ENCODE measurements at regions not wholly inside any gene's neighbourhood (a gene's known extent, or its start where the extent isn't known, plus 50 kb on each side); places are given as distances from the start of the nearest gene placed in this dataset.
A peak's percentile ranks its signal among the peaks of the same experiment; 100 is the strongest.

GRCh38 chr6:67030861-67031260, 1323.8 kb upstream of the EYS start:
- ChIA-PET CTCF (no interaction called here), POLR2A (no interaction called here)
- peaks cover 10% of the 10 kb centered on the region for H3K9me3 Mint-ChIP-seq
- no peaks in the 10 kb centered on the region for H3K4me1 Mint-ChIP-seq (ENCODE audit: low read depth)
- Histone ChIP-seq H3K9me3 (ENCODE audit: control insufficient read depth in 1 of 2, insufficient read depth in 1 of 2, low read length in 2 of 2) (peaks cover 0 to 18% of the 10 kb centered on the region in 2 experiments), H3K4me1 (ENCODE audit: insufficient read depth, low read length) (no peaks in the 10 kb centered on the region), H3K4me3 (ENCODE audit: low read length) (no peak overlapping the region), H3K36me3 (ENCODE audit: insufficient read depth, low read length) (no peaks in the 10 kb centered on the region), H3K27ac (ENCODE audit: low read depth in 1 of 2, low read length in 2 of 2) (no peak overlapping the region), H3K27me3 (ENCODE audit: control insufficient read depth in 1 of 2, insufficient read depth in 2 of 2, low read length in 2 of 2) (no peaks in the 10 kb centered on the region)
- no peak overlapping the region for H3K4me3 Mint-ChIP-seq
- ATAC-seq (ENCODE audit: poor library complexity): no peak
- H3K27me3 Mint-ChIP-seq: no peaks in the 10 kb centered on the region
- H3K27ac Mint-ChIP-seq: no peak overlapping the region
- no peak for TF ChIP-seq CTCF (IDR thresholded peaks at IDR 0.05)
- H3K36me3 Mint-ChIP-seq (ENCODE audit: low read depth): no peaks in the 10 kb centered on the region
- DNase-seq: peak in 1 of 14 experiments; percentile 7
- intact Hi-C loops (cut with DNase I, micrococcal nuclease): no loop called here

- no peak for TF ChIP-seq CTCF (IDR thresholded peaks at IDR 0.05)
- Histone ChIP-seq H3K4me1 (ENCODE audit: insufficient read depth, low read length) (no peaks in the 10 kb centered on the region), H3K9me3 (ENCODE audit: control insufficient read depth in 1 of 2, insufficient read depth in 1 of 2, low read length in 2 of 2) (no peaks in the 10 kb centered on the region), H3K27ac (ENCODE audit: low read depth in 1 of 2, low read length in 2 of 2) (no peak overlapping the region), H3K27me3 (ENCODE audit: control insufficient read depth in 1 of 2, insufficient read depth in 2 of 2, low read length in 2 of 2) (no peaks in the 10 kb centered on the region), H3K4me3 (ENCODE audit: low read length) (no peak overlapping the region), H3K36me3 (ENCODE audit: insufficient read depth, low read length) (no peaks in the 10 kb centered on the region)
- Mint-ChIP-seq H3K36me3 (ENCODE audit: low read depth) (no peaks in the 10 kb centered on the region), H3K4me1 (ENCODE audit: low read depth) (no peaks in the 10 kb centered on the region), H3K27me3 (no peaks in the 10 kb centered on the region), H3K27ac (no peak overlapping the region), H3K9me3 (peaks cover 7% of the 10 kb centered on the region), H3K4me3 (no peak overlapping the region)
- POLR2A ChIA-PET: no interaction called here
- ATAC-seq (ENCODE audit: poor library complexity) (no peak), DNase-seq (no peak)
- CTCF ChIA-PET: no interaction called here
- intact Hi-C loops (cut with DNase I, micrococcal nuclease): no loop called here
These were observed 1310.0 kb upstream of the EYS start for GRCh38 chr6:67016921-67017460.

- Mint-ChIP-seq H3K4me3 (no peak overlapping the region), H3K36me3 (ENCODE audit: low read depth) (no peaks in the 10 kb centered on the region)
These were observed 1304.4 kb upstream of the EYS start for GRCh38 chr6:67011441-67011840.

More at GRCh38 chr6:67011441-67011840, 1304.4 kb upstream of the EYS start:
- no peak for ATAC-seq (ENCODE audit: poor library complexity)
- no peaks in the 10 kb centered on the region for H3K4me1 ChIP-seq (ENCODE audit: insufficient read depth, low read length)
- H3K4me3 ChIP-seq (ENCODE audit: low read length): no peak overlapping the region
- Mint-ChIP-seq H3K27ac (no peak overlapping the region), H3K4me1 (ENCODE audit: low read depth) (no peaks in the 10 kb centered on the region), H3K27me3 (no peaks in the 10 kb centered on the region), H3K9me3 (peaks cover 12% of the 10 kb centered on the region)
- POLR2A ChIA-PET: no interaction called here
- no peak overlapping the region for H3K27ac ChIP-seq (ENCODE audit: low read depth in 1 of 2, low read length in 2 of 2)
- CTCF ChIA-PET: no interaction called here
- DNase-seq: no peak
- no peaks in the 10 kb centered on the region for H3K27me3 ChIP-seq (ENCODE audit: control insufficient read depth in 1 of 2, insufficient read depth in 2 of 2, low read length in 2 of 2)
- no peaks in the 10 kb centered on the region for H3K36me3 ChIP-seq (ENCODE audit: insufficient read depth, low read length)
- intact Hi-C loops (cut with DNase I, micrococcal nuclease): no loop called here
- H3K9me3 ChIP-seq (ENCODE audit: control insufficient read depth in 1 of 2, insufficient read depth in 1 of 2, low read length in 2 of 2): no peaks in the 10 kb centered on the region
- no peak for TF ChIP-seq CTCF (IDR thresholded peaks at IDR 0.05)
